GM18951 (cell line): ENCODE measurements at regions not wholly inside any gene's neighbourhood (a gene's known extent, or its start where the extent isn't known, plus 50 kb on each side); places are given as distances from the start of the nearest gene placed in this dataset.

Experiments
- POLR2A ChIP-seq: IDR thresholded peaks from 4 replicates; pipeline ENCODE4 v1.6.1; 2011; ENCODE audit warnings: mild to moderate bottlenecking; ENCODE audit not compliant: insufficient read length, insufficient read depth; ENCODE audit errors: extremely low read depth
- in situ Hi-C: fragments of 300-500 bp; cut with MboI; formaldehyde crosslinking; loops from one replicate; pipeline ENCODE4 v1.12.0; 2022; ENCODE audit warnings: low sequenced_read_pairs, mixed read lengths, inconsistent platforms; ENCODE audit not compliant: unreplicated experiment

GRCh38 chr13:85373322-85373721 is 425.9 kb downstream of the SLITRK6 start:
- no peak for TF ChIP-seq POLR2A
- in situ Hi-C loops = no loop called here

DNA sequence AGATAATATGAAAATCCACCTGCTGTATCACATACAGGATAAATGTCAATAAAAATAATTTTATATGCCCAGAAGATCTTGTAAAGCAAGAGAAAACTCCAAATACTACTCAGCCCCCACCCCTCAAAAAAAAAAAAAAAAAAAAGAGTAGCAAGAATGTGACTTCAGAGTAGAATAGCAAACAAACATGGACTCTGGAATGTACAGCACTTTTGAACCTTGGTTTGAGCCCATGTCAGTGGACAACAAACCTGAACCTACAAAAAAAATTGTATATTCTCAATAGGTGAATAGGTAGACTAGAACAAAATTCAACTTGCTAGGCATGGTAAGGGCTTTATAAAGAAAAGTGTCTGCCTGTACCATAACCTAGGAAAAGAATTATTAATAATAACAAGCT is 428.0 kb downstream of the SLITRK6 start:
- TF ChIP-seq POLR2A = no peak
- in situ Hi-C loops = no loop called here

DNA sequence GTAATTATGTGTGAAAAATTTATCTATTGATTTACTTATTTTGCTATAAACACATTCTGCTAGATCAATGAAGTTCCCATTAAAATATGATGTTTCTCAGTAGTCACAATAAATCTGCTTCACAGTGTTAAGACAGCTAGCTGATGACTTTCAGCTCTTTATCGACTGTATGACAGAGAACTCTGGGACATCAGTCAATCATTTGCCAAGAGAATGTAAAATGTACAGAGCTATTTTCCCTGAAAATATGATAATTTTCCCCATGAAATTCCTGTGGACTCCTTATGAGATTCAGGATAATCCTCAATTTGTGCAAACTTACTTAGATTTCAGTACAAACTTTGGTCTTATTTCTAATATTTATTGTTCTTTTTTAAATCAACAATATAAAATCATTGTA is 430.5 kb downstream of the SLITRK6 start:
- in situ Hi-C loops = no loop called here
- no peak for TF ChIP-seq POLR2A

- in situ Hi-C loops = no loop called here
- TF ChIP-seq POLR2A = no peak
Measured at GRCh38 chr13:85367887-85368286, 431.3 kb downstream of the SLITRK6 start.

DNA sequence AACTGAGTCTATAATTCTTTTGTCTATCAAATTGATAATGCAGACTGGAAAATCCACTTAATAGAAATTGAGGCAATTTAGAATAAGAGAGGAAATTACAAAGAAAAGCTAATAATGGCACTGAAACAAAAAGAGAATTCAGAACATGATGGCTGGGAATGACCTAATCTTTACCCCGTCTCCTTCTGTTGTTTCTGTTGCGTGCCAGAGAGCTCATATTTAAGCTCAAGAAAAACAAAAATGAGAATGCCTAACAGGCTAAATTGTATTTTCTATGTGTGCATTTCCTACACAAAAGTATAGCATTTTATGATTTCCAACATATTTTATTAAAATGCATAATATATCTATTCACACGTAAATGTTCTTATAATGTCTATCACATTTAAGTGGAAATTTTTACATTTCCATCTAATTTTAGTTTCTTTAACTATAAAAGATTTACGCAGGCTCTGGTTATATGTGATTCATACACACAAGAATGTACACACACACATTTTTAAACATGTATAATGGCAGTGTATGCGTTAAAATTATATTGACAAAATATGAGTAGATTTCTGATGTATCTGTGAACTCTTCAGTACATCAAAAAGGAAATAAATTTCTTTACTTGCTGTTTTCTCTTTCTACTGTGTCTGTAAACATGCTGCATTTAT is 432.3 kb downstream of the SLITRK6 start:
- in situ Hi-C loops = no loop called here
- no peak for TF ChIP-seq POLR2A

DNA sequence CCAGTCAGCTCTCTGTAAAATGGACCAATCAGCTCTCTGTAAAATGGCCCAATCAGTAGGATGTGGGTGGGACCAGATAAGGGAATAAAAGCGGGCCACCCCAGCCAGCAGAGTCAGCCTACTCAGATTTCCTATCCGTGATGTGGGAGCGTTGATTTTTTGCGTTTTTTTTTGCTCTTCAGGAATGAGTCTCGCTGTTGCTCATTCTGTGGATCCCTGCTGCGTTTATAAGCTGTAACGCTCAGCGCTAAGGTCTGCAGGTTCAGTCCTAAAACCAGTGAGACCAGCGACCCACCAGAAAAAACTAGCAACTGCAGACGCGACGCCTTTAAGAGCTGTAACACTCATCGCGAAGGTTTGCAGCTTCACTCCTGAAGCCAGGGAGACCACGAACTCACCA is 435.7 kb downstream of the SLITRK6 start:
- TF ChIP-seq POLR2A = no peak
- in situ Hi-C loops = no loop called here

GRCh38 chr13:85362980-85363379 is 436.2 kb downstream of the SLITRK6 start:
- in situ Hi-C loops = no loop called here
- TF ChIP-seq POLR2A = no peak

DNA sequence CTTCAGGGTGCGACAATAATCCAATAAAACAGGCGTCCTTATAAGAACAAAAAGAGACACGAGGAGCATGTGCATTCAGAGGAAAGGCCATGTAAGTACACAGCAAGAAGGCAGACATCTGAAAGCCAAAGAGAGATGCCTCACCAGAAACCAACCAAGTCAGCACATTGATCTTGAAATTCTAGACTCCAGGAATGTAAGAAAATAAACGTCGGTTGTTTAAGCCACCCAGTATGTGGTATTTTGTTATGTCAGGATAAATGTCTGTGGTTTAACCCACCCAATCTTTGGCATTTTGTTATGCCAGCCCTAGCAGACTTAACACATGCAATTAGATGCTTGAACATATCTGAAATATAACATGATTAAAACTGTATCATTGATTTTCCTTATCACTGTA is 452.0 kb downstream of the SLITRK6 start:
- TF ChIP-seq POLR2A = no peak
- in situ Hi-C loops = no loop called here

DNA sequence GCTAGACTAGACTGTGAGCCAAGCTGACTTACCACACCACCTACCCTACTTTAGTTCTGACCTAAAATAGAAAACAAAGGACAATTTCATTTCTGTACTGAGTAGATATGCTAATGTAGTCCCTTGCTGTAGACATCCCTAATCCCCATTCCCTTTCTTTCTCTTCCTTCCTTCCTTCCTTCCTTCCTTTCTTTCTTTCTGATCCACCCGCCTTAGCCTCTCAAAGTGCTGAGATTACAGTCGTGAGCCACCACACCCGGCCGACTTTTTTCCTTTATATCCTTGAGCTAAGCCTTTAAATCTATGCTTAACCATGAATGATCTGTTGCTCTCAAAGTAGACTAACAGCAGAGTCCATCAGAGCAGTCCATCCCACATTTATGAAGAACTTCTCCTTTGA is 465.0 kb downstream of the SLITRK6 start:
- TF ChIP-seq POLR2A = no peak
- in situ Hi-C loops = no loop called here

DNA sequence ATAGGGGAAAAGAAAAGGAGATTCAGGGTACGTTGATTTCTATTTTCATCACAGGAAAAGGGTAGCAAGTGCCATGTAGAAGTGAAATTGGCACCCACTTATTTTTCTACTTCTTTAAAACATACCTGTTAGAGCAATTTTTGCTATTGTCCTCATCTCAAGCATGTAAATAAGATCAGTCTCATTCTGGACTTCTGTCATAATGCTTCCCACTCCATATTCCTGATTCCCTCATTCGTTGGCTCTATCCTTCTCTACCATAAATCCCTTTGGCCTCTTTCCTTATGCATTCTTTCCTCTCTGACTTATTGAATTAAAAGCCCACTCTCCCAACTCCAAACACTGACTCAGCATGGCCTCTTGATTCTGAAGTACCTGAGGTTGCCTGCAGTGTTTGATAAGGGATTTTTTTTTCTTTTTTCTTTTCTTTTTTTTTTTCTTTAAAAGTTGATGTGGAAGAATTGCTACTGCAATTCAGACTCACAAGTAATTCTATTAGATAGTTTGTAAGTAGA is 465.7 kb downstream of the SLITRK6 start:
- in situ Hi-C loops = no loop called here
- no peak for TF ChIP-seq POLR2A

GRCh38 chr13:85332615-85333014 is 466.6 kb downstream of the SLITRK6 start:
- no peak for TF ChIP-seq POLR2A
- in situ Hi-C loops = no loop called here

- in situ Hi-C loops = no loop called here
- no peak for TF ChIP-seq POLR2A
Measured at GRCh38 chr13:85321734-85322133, 477.5 kb downstream of the SLITRK6 start.

DNA sequence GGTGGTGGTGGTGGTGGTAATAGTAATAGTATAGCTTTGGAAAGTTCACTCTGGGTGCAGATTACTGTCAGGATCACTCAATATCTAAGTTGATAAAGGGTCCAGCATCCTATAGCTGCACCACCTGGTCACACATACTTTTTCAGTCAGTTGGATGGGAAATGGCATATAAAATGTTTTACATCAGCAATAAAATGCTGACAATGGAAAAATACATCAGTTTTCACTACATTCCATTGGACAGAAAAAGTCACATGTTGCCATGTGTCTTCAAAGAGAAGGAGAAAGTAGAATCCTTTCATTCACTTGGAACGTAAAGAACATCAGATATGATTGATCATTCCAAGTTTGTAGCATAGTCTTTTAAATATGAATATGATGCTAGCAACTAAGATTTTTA is 481.4 kb downstream of the SLITRK6 start:
- TF ChIP-seq POLR2A = no peak
- in situ Hi-C loops = no loop called here

DNA sequence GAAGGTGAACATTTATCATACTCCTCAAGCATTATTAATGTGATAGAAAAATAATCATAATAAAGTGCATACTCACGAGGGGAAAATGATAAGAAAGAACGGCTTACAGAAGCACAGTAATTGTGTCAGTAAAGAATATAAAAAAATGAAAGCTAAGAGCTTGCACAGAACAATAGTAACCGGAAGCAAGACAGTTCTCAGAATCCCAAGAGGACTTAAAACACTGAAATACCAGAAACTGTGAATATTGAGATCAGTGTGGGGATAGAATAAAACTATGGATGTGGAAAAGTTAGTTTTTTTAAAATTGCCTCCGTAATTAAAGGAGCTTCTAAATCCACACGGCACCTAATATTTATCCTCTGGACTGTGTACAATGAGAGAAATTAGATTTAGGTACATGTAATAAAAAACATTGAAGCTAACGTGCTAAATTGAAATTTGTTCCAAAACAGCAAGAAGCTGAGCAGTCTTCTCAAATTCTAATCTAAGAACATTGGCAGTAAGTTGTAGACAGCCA is 482.7 kb downstream of the SLITRK6 start:
- TF ChIP-seq POLR2A = no peak
- in situ Hi-C loops = no loop called here
